H1 (cell line): ENCODE measurements at regions not wholly inside any gene's neighbourhood (a gene's known extent, or its start where the extent isn't known, plus 50 kb on each side); places are given as distances from the start of the nearest gene placed in this dataset.

Experiments used
- CTCF ChIA-PET: fragments of 300-600 bp; sonication (Branson Sonifier 250); formaldehyde crosslinking; loops from one replicate; lab custom pipeline; 2021; ENCODE audit not compliant: partially characterized antibody; lab: Charles Lee
- POLR2A ChIA-PET: fragments of 300-600 bp; sonication (Branson Sonifier 250); formaldehyde crosslinking; loops from one replicate; lab custom pipeline; 2021; ENCODE audit warnings: inconsistent platforms; ENCODE audit not compliant: partially characterized antibody; lab: Charles Lee
- DNase-seq, 2 experiments: peaks; one replicate each; pipeline versions ENCODE4 v3.0.0 to v3.0.0-alpha.2; 2010 to 2022; ENCODE audit warnings: low spot score in 2 of 2, low read depth in 1 of 2, mixed read lengths in 1 of 2
- FAIRE-seq: peaks from 2 replicates; lab custom pipeline; 2011; peaks lifted over from hg19 to GRCh38; lab: Jason Lieb, UNC
- H2AFZ ChIP-seq: 2 replicates; pipeline ENCODE4 v1.8.1; 2012; ENCODE audit warnings: low read length, inconsistent platforms
- H2AK5ac ChIP-seq: 2 replicates; pipeline ENCODE4 v1.6.1; 2013; ENCODE audit warnings: low read depth, low read length
- H2BK120ac ChIP-seq: replicated peaks from 2 replicates; pipeline ENCODE3; 2013; ENCODE audit warnings: low read depth, low read length, inconsistent platforms
- H2BK12ac ChIP-seq: 2 replicates; pipeline ENCODE4 v1.6.1; 2013; ENCODE audit warnings: low read depth, low read length
- H2BK15ac ChIP-seq: 2 replicates; pipeline ENCODE4 v1.6.1; 2013; ENCODE audit warnings: low read length
- H2BK20ac ChIP-seq: 2 replicates; pipeline ENCODE4 v1.6.1; 2013; ENCODE audit warnings: low read length
- H2BK5ac ChIP-seq: 2 replicates; pipeline ENCODE4 v1.6.1; 2013; ENCODE audit warnings: low read depth, low read length
- H3K14ac ChIP-seq: 2 replicates; pipeline ENCODE4 v1.6.1; 2013; ENCODE audit warnings: inconsistent platforms; ENCODE audit not compliant: insufficient read length
- H3K18ac ChIP-seq: 2 replicates; pipeline ENCODE4 v1.6.1; 2013; ENCODE audit warnings: low read length; ENCODE audit errors: extremely low read depth
- H3K23ac ChIP-seq: 2 replicates; pipeline ENCODE4 v1.6.1; 2013; ENCODE audit warnings: inconsistent platforms; ENCODE audit not compliant: insufficient read length
- H3K23me2 ChIP-seq: 2 replicates; pipeline ENCODE4 v1.6.1; 2013; ENCODE audit warnings: low read depth, low read length
- H3K27ac ChIP-seq: 2 replicates; pipeline ENCODE4 v1.6.1; 2011; ENCODE audit warnings: low read depth, low read length, inconsistent platforms
- H3K27me3 ChIP-seq, 4 experiments: replicated peaks in 1 of 4; 1 replicate in 1 of 4; 2 replicates in 3 of 4; pipeline versions ENCODE4 v1.6.1 to v1.8.1; 2011 to 2013; ENCODE audit warnings: low read length in 3 of 4, mild to moderate bottlenecking in 3 of 4, inconsistent platforms in 2 of 4, mixed read lengths in 2 of 4, moderate library complexity in 1 of 4; ENCODE audit not compliant: control insufficient read depth in 3 of 4, insufficient read depth in 3 of 4; ENCODE audit errors: extremely low read depth in 1 of 4
- H3K36me3 ChIP-seq, 4 experiments: 2 replicates each; pipeline versions ENCODE4 v1.6.1 to v1.8.1; 2011 to 2013; ENCODE audit warnings: mild to moderate bottlenecking in 4 of 4, low read length in 3 of 4, moderate library complexity in 2 of 4, control low read depth in 1 of 4, inconsistent platforms in 1 of 4; ENCODE audit not compliant: insufficient read depth in 4 of 4, control insufficient read depth in 2 of 4
- H3K4ac ChIP-seq: replicated peaks from 2 replicates; pipeline ENCODE3; 2013; ENCODE audit warnings: low read length, low read depth, mixed read lengths, inconsistent platforms; ENCODE audit not compliant: insufficient read length
- H3K4me1 ChIP-seq, 4 experiments: replicated peaks in 1 of 4; 1 replicate in 1 of 4; 2 replicates in 3 of 4; pipeline versions ENCODE4 v1.6.1 to v1.8.1; 2011 to 2013; ENCODE audit warnings: low read length in 3 of 4, inconsistent platforms in 2 of 4, mixed read lengths in 1 of 4; ENCODE audit not compliant: insufficient read depth in 4 of 4, control insufficient read depth in 3 of 4
- H3K4me2 ChIP-seq, 2 experiments: 2 replicates each; pipeline versions ENCODE4 v1.6.1 to v1.8.1; 2011 to 2013; ENCODE audit warnings: low read depth in 2 of 2, low read length in 2 of 2, control low read depth in 1 of 2, inconsistent platforms in 1 of 2, mild to moderate bottlenecking in 1 of 2; ENCODE audit not compliant: insufficient read depth in 1 of 2
- H3K4me3 ChIP-seq, 4 experiments: fragments of 200-600, 300-600 bp in 1 of 4; sonication (generic), shearing (Covaris generic), sonication (Bioruptor Twin) in 1 of 4; 2 replicates each; pipeline versions ENCODE4 v1.5.1 to v1.8.1; 2011 to 2016; ENCODE audit warnings: low read length in 4 of 4, low read depth in 3 of 4, control low read depth in 2 of 4, inconsistent platforms in 2 of 4, mild to moderate bottlenecking in 2 of 4, mixed read lengths in 1 of 4, moderate library complexity in 1 of 4; ENCODE audit not compliant: insufficient read depth in 2 of 4; ENCODE audit errors: extremely low read depth in 1 of 4
- H3K56ac ChIP-seq: replicated peaks from 2 replicates; pipeline ENCODE3; 2013; ENCODE audit warnings: low read depth, mild to moderate bottlenecking, mixed read lengths, low read length, inconsistent platforms; ENCODE audit not compliant: insufficient read length
- H3K79me1 ChIP-seq: 2 replicates; pipeline ENCODE4 v1.6.1; 2013; ENCODE audit warnings: low read depth, low read length, control low read depth
- H3K79me2 ChIP-seq, 2 experiments: 2 replicates each; pipeline versions ENCODE4 v1.6.1 to v1.8.1; 2012 to 2013; ENCODE audit warnings: low read length in 2 of 2, mild to moderate bottlenecking in 2 of 2, inconsistent platforms in 1 of 2; ENCODE audit not compliant: insufficient read depth in 2 of 2, control insufficient read depth in 1 of 2
- H3K9ac ChIP-seq, 4 experiments: replicated peaks in 1 of 4; 1 replicate in 1 of 4; 2 replicates in 3 of 4; pipeline versions ENCODE4 v1.6.1 to v1.8.1; 2011 to 2013; ENCODE audit warnings: low read depth in 3 of 4, low read length in 3 of 4, control low read depth in 2 of 4, mild to moderate bottlenecking in 2 of 4, moderate library complexity in 2 of 4, inconsistent platforms in 1 of 4; ENCODE audit errors: extremely low read depth in 1 of 4
- H3K9me3 ChIP-seq, 2 experiments: 2 replicates each; pipeline versions ENCODE4 v1.6.1 to v1.8.1; 2012 to 2013; ENCODE audit warnings: mild to moderate bottlenecking in 2 of 2, moderate library complexity in 2 of 2, control low read depth in 1 of 2, inconsistent platforms in 1 of 2, low read depth in 1 of 2, low read length in 1 of 2, mixed read lengths in 1 of 2; ENCODE audit not compliant: insufficient read depth in 2 of 2
- H4K20me1 ChIP-seq, 2 experiments: replicated peaks in 1 of 2; 2 replicates each; pipeline versions ENCODE3 to v1.8.1; 2011 to 2013; ENCODE audit warnings: inconsistent platforms in 2 of 2, low read length in 2 of 2, mild to moderate bottlenecking in 1 of 2; ENCODE audit not compliant: insufficient read depth in 2 of 2, control insufficient read depth in 1 of 2
- H4K5ac ChIP-seq: 2 replicates; pipeline ENCODE4 v1.6.1; 2013; ENCODE audit warnings: low read length, low read depth, mixed read lengths, inconsistent platforms; ENCODE audit not compliant: insufficient read length
- H4K8ac ChIP-seq: 2 replicates; pipeline ENCODE4 v1.8.0; 2013; ENCODE audit warnings: mild to moderate bottlenecking, moderate library complexity, low read length, inconsistent platforms; ENCODE audit not compliant: insufficient read depth; ENCODE audit errors: extremely low read depth
- H4K91ac ChIP-seq: replicated peaks from 2 replicates; pipeline ENCODE3; 2013; ENCODE audit warnings: low read length, mixed read lengths, inconsistent platforms; ENCODE audit not compliant: insufficient read length
- MAFK ChIP-seq: IDR thresholded peaks from 2 replicates; pipeline ENCODE4 v1.6.1; 2012; ENCODE audit warnings: low read depth, mild to moderate bottlenecking, improper control_type of control experiment, low read length
- TF ChIP-seq, protein P1 (sequence below): fragments of 300-600 bp; sonication (generic); IDR thresholded peaks from 2 replicates; pipeline ENCODE4 v1.7.1; 2012; ENCODE audit warnings: low read length, moderate library complexity, mild to moderate bottlenecking, inconsistent platforms; ENCODE audit not compliant: insufficient replicate concordance

- no peak overlapping the region for H3K56ac ChIP-seq
- H3K27ac ChIP-seq = no peak overlapping the region
- H3K79me1 ChIP-seq = no peaks in the 10 kb centered on the region
- FAIRE-seq (no peak), DNase-seq (no peak)
- no peak overlapping the region for H2BK12ac ChIP-seq
- no peak overlapping the region for H2AK5ac ChIP-seq
- no peaks in the 10 kb centered on the region for H3K4me1 ChIP-seq
- no peak overlapping the region for H4K8ac ChIP-seq
- H3K18ac ChIP-seq = no peak overlapping the region
- no peaks in the 10 kb centered on the region for H3K36me3 ChIP-seq
- no peaks in the 10 kb centered on the region for H3K23me2 ChIP-seq
- H2BK5ac ChIP-seq = no peak overlapping the region
- peaks cover 8 to 14% of the 10 kb centered on the region in 2 experiments for H3K9me3 ChIP-seq
- no peaks in the 10 kb centered on the region for H3K27me3 ChIP-seq
- H4K20me1 ChIP-seq = no peaks in the 10 kb centered on the region
- H2AFZ ChIP-seq = no peak overlapping the region
- no peak overlapping the region for H3K9ac ChIP-seq
- no peaks in the 10 kb centered on the region for H3K79me2 ChIP-seq
- no peak overlapping the region for H3K4ac ChIP-seq
- H2BK15ac ChIP-seq = no peak overlapping the region
- H2BK20ac ChIP-seq = no peak overlapping the region
- no peak overlapping the region for H4K5ac ChIP-seq
- H2BK120ac ChIP-seq = no peak overlapping the region
- ChIA-PET POLR2A (no interaction called here), CTCF (interaction anchor here (1.5 kb wide), 1 partner anchor 25 kb away, joined by 4 read pairs; no protein-coding TSS in a partner anchor)
- no peak overlapping the region for H3K4me2 ChIP-seq
- no peak overlapping the region for H4K91ac ChIP-seq
- H3K14ac ChIP-seq = no peak overlapping the region
- H3K4me3 ChIP-seq = no peak overlapping the region
- H3K23ac ChIP-seq = no peak overlapping the region
- TF ChIP-seq MAFK = no peak
- TF ChIP-seq, protein P1, sequence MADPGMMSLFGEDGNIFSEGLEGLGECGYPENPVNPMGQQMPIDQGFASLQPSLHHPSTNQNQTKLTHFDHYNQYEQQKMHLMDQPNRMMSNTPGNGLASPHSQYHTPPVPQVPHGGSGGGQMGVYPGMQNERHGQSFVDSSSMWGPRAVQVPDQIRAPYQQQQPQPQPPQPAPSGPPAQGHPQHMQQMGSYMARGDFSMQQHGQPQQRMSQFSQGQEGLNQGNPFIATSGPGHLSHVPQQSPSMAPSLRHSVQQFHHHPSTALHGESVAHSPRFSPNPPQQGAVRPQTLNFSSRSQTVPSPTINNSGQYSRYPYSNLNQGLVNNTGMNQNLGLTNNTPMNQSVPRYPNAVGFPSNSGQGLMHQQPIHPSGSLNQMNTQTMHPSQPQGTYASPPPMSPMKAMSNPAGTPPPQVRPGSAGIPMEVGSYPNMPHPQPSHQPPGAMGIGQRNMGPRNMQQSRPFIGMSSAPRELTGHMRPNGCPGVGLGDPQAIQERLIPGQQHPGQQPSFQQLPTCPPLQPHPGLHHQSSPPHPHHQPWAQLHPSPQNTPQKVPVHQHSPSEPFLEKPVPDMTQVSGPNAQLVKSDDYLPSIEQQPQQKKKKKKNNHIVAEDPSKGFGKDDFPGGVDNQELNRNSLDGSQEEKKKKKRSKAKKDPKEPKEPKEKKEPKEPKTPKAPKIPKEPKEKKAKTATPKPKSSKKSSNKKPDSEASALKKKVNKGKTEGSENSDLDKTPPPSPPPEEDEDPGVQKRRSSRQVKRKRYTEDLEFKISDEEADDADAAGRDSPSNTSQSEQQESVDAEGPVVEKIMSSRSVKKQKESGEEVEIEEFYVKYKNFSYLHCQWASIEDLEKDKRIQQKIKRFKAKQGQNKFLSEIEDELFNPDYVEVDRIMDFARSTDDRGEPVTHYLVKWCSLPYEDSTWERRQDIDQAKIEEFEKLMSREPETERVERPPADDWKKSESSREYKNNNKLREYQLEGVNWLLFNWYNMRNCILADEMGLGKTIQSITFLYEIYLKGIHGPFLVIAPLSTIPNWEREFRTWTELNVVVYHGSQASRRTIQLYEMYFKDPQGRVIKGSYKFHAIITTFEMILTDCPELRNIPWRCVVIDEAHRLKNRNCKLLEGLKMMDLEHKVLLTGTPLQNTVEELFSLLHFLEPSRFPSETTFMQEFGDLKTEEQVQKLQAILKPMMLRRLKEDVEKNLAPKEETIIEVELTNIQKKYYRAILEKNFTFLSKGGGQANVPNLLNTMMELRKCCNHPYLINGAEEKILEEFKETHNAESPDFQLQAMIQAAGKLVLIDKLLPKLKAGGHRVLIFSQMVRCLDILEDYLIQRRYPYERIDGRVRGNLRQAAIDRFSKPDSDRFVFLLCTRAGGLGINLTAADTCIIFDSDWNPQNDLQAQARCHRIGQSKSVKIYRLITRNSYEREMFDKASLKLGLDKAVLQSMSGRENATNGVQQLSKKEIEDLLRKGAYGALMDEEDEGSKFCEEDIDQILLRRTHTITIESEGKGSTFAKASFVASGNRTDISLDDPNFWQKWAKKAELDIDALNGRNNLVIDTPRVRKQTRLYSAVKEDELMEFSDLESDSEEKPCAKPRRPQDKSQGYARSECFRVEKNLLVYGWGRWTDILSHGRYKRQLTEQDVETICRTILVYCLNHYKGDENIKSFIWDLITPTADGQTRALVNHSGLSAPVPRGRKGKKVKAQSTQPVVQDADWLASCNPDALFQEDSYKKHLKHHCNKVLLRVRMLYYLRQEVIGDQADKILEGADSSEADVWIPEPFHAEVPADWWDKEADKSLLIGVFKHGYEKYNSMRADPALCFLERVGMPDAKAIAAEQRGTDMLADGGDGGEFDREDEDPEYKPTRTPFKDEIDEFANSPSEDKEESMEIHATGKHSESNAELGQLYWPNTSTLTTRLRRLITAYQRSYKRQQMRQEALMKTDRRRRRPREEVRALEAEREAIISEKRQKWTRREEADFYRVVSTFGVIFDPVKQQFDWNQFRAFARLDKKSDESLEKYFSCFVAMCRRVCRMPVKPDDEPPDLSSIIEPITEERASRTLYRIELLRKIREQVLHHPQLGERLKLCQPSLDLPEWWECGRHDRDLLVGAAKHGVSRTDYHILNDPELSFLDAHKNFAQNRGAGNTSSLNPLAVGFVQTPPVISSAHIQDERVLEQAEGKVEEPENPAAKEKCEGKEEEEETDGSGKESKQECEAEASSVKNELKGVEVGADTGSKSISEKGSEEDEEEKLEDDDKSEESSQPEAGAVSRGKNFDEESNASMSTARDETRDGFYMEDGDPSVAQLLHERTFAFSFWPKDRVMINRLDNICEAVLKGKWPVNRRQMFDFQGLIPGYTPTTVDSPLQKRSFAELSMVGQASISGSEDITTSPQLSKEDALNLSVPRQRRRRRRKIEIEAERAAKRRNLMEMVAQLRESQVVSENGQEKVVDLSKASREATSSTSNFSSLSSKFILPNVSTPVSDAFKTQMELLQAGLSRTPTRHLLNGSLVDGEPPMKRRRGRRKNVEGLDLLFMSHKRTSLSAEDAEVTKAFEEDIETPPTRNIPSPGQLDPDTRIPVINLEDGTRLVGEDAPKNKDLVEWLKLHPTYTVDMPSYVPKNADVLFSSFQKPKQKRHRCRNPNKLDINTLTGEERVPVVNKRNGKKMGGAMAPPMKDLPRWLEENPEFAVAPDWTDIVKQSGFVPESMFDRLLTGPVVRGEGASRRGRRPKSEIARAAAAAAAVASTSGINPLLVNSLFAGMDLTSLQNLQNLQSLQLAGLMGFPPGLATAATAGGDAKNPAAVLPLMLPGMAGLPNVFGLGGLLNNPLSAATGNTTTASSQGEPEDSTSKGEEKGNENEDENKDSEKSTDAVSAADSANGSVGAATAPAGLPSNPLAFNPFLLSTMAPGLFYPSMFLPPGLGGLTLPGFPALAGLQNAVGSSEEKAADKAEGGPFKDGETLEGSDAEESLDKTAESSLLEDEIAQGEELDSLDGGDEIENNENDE = no peak
Measured at GRCh38 chr10:56449770-56450169, 88.7 kb upstream of the ZWINT start.
